NT2/D1 (cell line): ENCODE measurements at regions not wholly inside any gene's neighbourhood (a gene's known extent, or its start where the extent isn't known, plus 50 kb on each side); places are given as distances from the start of the nearest gene placed in this dataset.

Experiments
- SUZ12 ChIP-seq: IDR thresholded peaks from 2 replicates; pipeline ENCODE4 v1.6.1; 2011; ENCODE audit not compliant: insufficient read length, insufficient read depth; ENCODE audit errors: extremely low read depth
- YY1 ChIP-seq: IDR thresholded peaks from 2 replicates; pipeline ENCODE4 v1.6.1; 2011; ENCODE audit not compliant: insufficient read length, insufficient read depth
- ZNF274 ChIP-seq: IDR thresholded peaks from 2 replicates; pipeline ENCODE4 v1.6.1; 2011; ENCODE audit warnings: mild to moderate bottlenecking, low read depth, low read length

DNA sequence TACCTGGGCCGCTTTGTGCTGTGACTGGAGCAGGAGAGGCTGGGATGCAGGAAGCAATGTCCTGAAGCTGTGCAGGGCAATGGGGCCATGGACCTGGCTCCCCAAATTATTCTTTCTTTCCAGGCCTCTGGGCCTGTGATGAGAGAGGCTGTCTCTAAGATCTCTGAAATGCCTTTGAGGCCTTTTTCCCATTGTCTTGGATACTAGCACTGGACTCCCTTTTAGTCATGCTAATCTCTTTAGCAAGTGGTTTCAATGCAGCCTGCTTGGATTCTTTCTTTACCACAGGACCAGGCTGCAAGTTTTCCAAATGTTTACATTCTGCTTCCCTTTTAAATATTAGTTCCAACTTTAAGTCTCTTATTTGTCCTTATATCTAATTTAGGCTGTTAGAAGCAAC lies 64.8 kb upstream of the SGO1 start:
- no peak for TF ChIP-seq YY1
- TF ChIP-seq SUZ12 = no peak
- TF ChIP-seq ZNF274 = no peak
